NOMO-1 (cell line): ENCODE measurements at regions not wholly inside any gene's neighbourhood (a gene's known extent, or its start where the extent isn't known, plus 50 kb on each side); places are given as distances from the start of the nearest gene placed in this dataset.
"Not testable (repeated sequence)": the region's sequence is repeated elsewhere in the genome, so short reads cannot be mapped to it uniquely, and the experiment has no call there.

Experiments used
- DNase-seq, 2 experiments: peaks; one replicate each; lab custom pipeline; 2025; ENCODE audit not compliant: unreplicated experiment in 2 of 2; lab: John Stamatoyannopoulos, UW

DNA sequence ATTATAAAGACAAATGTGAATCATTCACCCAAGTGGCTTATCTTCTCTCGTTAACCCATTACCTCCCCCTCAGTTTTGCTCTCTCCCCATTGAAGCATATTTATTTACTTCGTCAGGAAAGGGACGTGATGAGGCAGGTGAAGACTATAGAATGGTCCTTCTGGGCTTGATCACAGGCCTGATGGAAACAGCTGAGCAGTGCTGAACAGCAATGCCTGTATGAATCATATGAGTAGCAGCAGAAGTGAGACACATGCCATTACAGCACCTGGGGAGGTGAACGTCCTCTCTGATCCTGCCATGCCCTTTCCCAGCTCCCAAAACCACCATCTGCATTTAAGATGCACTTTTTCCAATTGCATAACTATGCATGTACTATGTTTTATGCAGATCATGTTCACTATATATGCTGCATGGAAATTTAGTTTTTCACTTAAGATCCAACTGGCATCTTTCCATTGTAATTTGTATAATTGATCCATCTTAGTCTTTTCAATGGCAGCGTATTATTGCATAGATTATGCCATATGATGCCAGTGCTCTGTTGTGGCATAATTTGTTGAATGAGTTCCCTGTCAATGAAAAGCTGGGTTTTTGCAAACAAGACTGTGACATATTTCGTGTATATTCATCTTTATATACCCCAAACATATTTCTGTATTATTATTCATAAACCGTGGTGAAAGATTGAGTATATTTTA, 105.3 kb downstream of the CXCL12 start:
- no peak for DNase-seq

DNA sequence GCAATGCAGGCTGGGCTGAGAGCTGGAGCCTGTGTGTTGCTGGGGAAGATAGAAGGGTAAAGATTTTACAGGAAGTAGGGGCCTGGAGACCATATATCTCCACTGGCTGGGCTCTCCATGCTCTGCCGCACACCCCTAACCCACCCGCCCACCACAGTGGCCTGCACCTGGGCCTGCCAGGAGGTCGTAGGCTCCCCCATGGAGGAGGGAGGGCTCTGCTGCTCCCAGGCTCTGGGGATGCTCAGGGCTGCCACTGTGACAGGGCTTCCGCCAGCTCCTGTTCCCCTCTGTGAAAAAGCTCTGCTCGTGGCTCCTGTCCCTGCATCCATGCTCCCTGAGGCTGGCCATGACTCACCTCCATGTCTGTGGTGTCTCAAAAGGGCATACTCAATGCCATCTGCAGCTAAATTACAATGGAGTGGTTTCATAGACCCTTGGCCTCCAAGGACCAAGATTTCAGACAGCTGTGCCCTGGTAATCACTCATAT, 106.0 kb downstream of the CXCL12 start:
- DNase-seq, result no peak

DNA sequence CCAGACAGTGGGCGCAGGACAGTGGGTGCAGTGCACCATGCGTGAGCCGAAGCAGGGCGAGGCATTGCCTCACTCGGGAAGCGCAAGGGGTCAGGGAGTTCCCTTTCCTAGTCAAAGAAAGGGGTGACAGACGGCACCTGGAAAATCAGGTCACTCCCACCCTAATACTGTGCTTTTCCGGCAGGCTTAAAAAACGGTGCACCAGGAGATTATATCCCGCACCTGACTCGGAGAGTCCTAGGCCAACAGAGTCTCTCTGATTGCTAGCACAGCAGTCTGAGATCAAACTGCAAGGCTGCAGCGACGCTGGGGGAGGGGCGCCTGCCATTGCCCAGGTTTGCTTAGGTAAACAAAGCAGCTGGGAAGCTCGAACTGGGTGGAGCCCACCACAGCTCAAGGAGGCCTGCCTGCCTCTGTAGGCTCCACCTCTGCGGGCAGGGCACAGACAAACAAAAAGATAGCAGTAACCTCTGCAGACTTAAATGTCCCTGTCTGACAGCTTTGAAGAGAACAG, 116.4 kb downstream of the CXCL12 start:
- DNase-seq, result not testable (repeated sequence)

DNA sequence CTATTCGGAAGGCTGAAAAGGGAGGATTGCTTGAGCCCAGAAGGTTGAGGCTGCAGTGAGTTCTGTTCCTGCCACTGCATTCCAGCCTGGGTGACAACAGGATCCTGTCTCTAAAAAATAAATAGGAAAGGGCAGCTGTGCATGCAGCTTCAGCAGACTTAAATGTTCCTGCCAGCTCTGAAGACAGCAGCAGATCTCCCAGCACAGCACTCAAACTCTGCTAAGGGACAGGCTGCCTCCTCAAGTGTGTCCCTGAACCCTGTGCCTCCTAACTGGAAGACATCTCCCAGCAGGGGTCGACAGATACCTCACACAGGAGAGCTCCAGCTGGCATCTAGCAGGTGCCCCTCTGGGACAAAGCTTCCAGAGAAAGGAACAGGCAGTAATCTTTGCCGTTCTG, 117.9 kb downstream of the CXCL12 start:
- DNase-seq, result no peak

DNA sequence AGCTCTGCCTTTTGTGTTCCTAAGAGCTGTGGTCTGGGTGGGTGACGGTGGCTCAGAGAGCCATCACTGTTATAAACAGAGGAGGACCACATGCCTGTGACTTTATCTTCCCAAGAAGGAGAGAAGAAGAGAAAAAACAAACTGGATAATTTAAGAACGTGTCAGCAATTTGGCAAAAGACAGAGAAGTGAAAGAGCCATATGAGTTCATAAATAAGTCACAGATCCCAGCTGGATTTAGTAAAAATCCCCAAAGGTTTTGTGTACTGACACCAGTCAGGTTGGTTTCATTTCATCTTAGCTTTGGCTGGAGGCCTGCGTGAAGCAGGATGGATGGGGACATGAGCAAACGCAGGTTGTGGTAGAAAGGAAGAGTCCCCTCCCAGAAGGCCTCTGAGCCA, 120.7 kb downstream of the CXCL12 start:
- no peak for DNase-seq

DNA sequence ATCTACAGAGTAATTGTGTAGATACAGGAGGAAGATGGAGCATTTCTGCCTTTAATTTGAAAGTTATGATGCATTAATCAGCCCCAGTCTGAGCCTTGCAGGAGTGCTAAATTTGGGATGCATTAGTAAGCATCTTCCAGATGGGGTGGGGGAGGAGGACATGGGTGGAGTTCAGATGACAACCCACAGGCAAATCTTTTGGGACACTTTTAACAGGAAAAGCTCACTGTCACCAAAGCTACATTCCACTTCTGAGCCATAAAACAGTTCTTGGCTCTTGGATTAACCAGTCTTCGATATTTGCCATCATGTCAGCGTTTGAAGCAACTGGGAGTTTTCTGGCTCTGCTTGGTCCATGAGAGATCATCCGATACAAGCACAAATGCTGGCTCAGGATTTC, 121.1 kb downstream of the CXCL12 start:
- DNase-seq, result no peak

DNA sequence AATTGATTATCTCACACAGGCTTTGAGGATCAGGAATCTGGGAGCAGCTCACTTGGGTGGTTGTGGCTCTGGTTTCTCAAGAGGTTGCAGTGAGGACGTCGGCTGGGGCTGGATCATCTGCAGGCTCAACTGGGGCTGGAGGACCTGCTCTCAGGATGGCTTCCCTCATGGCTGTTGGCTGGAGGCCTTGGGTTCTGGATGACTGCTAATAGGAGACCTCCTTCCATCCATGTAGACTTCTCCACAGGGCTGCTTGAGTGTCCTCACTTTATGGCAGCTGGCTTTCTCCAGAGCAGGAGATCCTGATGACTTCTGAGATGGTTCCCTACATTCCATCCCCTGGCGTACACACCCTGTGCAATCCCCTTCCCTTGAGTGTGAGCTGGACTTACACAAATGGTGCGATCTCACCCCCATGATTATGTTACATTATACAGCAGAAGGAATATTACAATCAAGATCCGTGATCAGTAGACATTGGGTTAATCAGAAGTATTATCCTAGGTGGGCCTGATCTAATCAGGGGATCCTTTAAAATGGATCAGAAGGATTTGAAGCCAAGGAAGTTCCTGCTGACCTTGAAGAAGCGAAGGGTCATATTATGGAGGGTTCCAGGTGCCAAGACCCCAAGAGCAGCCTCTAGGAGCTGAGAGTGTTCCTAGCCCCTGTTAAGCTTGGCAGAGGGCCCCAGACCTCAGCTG, 122.2 kb downstream of the CXCL12 start:
- no peak for DNase-seq

DNA sequence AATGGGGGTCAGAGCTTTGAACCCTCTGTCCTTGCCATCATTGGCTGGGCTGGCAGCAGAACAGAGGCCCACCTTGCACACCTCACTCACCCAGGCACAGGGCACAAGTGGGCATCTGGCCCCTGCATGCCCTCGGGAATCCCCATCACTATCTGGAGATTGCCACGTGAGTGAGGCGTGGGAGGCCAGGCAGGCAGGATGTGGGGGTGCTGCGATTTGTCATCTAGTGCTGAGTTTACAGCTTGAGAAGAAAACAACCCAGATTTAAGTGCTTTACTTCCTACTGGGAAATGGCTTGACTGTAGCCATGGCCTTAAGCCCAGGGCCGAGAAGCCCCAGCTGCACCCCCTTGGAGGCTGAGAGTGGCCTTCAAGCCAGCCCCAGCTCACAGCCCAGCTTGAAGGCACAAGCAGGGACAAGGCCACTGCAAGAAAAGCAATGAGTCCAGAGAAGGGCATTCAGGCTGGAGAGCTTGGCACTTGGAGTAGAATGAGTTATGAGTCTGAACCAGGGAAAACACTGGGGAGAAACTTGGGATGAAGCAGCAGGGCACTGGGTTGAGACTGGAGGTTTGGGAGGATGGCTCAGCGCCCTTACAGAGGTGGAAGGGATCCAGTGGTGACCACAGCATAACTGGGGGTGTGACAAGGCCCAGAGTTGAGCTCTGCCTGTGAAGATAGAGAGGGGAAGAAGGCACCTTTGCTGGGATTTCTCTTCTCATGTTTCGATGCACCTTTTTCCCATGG, 123.0 kb downstream of the CXCL12 start:
- DNase-seq, result no peak

DNA sequence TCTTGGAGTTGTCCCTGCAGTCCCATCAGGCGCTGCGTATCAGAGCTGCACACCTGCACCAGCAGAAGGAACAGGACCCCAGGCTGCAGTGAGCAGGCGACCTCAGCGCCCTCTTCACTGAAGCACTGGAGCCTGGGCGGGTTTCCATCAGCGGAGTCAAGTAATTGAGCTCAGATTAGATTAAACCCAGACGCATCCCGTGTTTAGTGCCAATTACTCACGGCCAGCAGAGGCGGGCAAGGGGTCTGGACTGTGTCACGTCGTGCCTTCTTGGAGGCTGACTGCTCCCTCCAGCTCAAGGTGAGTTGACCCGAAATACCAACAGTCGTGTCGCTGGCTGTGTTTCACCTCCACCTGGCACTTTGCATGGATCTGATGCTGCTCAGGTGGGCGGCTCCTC, 123.6 kb downstream of the CXCL12 start:
- DNase-seq, result no peak

DNA sequence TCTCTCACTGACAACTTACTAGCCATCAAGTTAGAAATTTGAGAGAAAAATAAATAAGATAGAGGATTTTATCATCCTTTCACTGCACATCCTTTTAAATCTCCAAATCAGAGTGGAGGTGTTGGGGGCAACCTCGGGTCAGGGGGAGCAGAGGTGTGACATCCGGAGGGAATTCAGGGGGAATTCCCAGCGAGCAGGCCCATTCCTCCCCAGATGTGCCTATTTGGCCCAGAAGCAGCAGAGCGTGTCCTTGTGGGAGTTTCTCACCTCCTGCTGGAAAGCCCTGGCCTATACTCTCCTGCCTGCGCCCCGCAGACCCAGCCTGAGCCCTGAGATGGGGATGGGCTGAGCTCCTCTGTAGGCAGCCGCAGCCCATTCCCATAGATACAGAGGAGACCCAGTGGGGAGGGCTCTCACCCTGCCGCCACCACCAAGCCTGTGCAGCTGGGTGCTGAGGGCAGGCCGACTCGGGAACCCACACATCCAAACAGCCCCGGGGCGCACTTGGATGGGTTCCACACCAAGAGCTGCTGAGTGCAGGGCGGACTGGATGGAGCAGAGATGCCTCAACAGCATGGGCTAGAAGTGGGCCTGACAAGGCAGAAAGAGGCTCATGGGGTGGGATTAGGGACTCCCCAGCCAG, 124.5 kb downstream of the CXCL12 start:
- no peak for DNase-seq

DNA sequence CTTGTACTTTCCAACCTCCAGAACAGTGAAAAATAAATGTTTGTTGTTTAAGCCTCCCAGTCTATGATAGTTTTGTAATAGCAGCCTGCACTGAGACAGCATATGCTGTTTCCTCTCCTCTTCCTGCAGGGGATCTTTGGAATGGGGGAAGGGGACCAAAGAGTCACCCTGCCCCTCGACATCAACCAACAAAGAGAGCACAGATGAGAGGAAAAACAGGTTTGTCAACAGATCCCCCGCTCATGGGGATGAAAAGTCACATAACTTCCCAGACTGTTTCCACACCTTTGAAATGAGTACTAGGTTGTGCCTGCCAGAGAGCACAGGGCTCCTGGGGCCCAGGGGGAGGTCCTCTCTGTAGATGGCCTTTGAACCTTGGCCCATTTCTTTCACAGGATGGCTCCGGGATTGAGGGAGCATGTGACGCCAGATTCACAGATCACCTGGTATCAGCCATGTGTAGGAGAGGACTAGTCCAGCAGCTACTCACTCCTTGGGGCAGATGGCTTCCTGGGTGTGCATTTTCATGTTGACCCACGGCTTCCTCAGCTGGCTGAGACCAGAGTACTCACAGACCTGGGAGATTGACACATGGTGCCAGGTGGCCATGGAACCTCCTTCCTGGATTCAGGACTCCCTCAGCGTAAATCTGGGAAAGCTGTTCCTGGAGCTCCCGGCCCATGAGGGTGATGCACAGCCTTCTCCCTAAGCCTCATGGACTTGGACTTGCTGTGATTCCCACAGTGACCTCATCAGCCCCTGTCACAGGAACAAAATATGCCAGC, 125.6 kb downstream of the CXCL12 start:
- no peak for DNase-seq

DNA sequence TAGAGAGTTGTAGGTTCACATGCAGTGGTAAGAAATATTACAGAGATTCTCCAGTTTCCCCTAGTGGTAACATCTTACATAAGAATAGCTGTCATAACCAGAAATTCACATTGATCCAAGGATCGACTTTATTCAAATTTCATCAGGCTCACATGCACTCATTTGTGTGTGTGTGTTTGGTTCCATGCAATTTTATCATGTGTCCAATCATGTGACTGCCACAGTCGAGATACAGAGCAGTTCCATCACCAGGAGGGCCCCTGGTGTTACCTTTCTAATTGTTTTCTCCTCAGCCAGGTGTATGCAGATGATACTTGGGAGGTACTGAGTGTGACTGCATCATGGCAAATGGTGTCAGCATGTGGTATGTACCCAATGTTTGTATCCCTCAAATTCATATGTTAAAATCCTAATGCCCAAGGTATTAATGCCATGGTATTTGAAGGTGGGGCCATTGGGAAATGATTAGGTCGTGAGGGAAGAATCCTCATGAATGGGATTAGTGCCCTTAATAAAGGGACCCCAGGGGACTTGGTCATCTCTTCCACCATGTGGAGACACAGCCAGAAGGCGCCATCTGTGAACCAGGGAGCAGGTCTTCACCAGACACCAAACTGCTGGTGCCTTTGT, 126.3 kb downstream of the CXCL12 start:
- DNase-seq, result no peak

DNA sequence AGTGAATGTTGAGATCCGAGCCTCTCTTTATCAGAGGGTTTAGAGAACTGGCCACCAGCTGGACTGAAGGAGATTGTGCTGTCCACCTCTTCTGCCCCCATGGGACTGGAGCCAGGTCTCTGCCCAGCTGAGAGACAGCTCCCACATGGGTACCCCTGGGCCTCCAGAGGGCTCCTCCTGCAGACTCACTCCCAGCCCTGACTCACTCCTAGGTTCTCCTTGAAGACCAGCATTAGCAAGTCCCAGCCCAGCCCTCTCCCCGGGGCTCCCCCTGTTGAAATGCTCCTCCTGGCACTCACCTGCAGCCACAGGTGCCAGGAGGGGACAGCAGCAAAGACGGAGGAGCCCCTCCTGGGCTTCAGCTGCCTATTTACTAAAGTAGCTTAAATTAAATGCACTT, 126.9 kb downstream of the CXCL12 start:
- no peak for DNase-seq

DNA sequence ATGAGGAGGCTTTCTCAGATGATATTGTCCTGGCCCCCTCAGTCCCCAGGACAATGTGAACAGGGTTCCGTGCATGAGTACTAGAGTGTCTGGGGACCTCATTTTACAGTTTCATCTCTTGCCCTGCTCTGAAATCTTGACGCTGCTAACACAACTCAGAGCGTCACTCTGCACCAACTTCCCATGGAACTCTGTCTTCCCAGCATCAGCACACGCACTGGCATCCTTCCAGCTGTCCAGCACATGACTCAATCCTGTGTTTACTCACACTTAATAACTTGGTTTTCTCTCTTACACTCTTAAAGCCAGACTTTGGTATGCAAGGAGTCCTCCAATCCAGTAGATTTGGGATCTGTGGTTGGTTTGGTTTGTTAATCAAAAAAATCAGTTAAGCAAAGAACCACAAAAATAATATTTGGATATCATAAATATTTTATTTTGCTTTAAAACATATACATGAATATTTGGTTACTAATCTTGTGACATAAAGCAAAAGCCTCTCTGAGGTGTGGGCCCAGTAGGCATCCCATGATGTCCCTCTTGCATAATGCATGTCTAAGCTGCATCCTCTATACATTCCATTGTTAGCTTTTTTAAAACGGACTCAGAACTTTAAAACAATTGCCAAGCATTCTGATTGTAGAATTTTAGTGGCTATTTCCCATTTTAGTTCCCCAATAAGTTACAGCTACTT, 131.0 kb downstream of the CXCL12 start:
- DNase-seq, result no peak

DNA sequence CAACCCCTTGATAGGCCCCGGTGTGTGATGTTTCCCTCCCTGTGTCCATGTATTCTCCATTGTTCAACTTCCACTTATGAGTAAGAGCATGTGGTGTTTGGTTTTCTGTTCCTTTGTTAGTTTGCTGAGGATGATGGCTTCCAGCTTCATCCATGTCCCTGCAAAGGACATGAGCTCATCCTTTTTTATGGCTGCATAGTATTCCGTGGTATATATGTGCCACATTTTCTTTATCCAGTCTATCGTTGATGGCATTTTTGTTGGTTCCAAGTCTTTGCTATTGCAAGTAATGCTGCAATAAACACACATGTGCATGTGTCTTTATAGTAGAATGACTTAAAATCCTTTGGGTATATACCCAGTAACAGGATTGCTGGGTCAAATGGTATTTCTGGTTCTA, 132.3 kb downstream of the CXCL12 start:
- DNase-seq, result not testable (repeated sequence)

DNA sequence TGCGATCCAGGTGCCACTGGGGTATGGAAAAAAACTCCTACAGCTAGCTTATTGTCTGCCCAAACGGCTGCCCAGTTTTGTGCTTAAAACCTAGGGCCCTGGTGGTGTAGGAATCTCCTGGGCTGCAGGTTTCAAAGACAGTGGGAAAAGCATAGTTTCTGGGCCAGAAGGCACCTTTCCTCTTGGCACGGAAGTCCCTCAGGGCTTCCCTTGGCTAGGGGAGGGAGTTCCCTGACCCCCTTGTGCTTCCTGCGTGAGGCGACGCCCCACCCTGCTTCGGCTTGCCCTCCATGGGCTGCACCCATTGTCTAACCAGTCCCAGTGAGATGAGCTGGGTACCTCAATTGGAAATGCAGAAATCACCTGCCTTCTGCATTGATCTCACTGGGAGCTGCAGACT, 135.0 kb downstream of the CXCL12 start:
- DNase-seq, result not testable (repeated sequence)

DNA sequence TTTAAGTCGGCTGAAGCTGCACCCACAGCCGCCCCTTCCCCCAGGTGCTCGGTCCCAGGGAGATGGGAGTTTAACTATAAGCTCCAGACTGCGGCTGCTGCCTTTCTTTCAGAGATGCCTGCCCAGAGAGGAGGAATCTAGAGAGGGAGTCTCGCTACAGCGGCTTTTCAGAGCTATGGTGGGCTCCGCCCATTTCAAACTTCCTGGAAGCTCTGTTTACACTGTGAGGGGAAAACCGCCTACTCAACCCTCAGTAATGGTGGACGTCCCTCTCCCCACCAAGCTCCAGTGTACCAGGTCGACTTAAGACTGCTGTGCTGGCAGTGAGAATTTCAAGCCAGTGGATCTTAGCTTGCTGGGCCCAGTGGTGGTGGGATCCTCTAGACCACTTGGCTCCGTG, 135.4 kb downstream of the CXCL12 start:
- DNase-seq, result no peak

DNA sequence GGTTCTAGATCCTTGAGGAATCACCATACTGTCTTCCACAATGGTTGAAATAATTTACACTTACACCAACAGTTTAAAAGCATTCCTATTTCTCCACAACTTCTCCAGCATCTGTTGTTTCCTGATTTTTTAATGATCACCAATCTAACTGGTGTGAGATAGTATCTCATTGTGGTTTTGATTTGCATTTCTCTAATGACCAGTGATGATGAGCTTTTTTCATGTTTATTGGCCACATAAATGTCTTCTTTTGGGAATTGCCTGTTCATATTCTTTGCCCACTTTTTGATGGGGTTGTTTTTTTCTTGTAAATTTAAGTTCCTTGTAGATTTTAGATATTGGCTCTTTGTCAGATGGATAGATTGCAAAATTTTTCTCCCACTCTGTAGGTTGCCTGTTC, 138.2 kb downstream of the CXCL12 start:
- not testable (repeated sequence) for DNase-seq

DNA sequence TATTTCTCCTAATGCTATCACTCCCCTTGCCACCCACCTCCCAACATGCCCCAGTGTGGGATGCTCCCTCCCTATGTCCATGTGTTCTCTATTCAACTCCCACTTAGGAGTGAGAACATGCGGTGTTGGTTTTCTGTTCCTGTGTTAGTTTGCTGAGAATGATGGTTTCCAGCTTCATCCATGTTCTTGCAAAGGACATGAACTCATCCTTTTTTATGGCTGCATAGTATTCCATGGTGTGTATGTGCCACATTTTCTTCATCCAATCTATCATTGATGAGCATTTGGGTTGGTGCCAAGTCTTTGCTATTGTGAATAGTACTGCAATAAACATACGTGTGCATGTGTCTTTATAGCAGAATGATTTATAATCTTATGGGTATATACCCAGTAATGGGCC, 138.6 kb downstream of the CXCL12 start:
- not testable (repeated sequence) for DNase-seq
